GM12873 (cell line): ENCODE measurements at regions not wholly inside any gene's neighbourhood (a gene's known extent, or its start where the extent isn't known, plus 50 kb on each side); places are given as distances from the start of the nearest gene placed in this dataset.

ENCODE experiments used
- TF ChIP-seq, protein P1 (sequence below): IDR thresholded peaks from 2 replicates; pipeline ENCODE4 v1.5.1; 2012; ENCODE audit warnings: low read depth, mild to moderate bottlenecking, moderate library complexity, low read length, control low read depth; ENCODE audit not compliant: insufficient read depth; ENCODE audit errors: missing control alignments

- TF ChIP-seq, protein P1, sequence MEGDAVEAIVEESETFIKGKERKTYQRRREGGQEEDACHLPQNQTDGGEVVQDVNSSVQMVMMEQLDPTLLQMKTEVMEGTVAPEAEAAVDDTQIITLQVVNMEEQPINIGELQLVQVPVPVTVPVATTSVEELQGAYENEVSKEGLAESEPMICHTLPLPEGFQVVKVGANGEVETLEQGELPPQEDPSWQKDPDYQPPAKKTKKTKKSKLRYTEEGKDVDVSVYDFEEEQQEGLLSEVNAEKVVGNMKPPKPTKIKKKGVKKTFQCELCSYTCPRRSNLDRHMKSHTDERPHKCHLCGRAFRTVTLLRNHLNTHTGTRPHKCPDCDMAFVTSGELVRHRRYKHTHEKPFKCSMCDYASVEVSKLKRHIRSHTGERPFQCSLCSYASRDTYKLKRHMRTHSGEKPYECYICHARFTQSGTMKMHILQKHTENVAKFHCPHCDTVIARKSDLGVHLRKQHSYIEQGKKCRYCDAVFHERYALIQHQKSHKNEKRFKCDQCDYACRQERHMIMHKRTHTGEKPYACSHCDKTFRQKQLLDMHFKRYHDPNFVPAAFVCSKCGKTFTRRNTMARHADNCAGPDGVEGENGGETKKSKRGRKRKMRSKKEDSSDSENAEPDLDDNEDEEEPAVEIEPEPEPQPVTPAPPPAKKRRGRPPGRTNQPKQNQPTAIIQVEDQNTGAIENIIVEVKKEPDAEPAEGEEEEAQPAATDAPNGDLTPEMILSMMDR, result no peak
Measured at GRCh38 chr4:180926277-180926676, 1316.9 kb upstream of the TENM3 start.

GRCh38 chr4:180932370-180933001 is 1310.7 kb upstream of the TENM3 start:
- TF ChIP-seq, protein P1, result no peak

- TF ChIP-seq, protein P1, result no peak
Measured at GRCh38 chr4:180937083-180937482, 1306.1 kb upstream of the TENM3 start.

DNA sequence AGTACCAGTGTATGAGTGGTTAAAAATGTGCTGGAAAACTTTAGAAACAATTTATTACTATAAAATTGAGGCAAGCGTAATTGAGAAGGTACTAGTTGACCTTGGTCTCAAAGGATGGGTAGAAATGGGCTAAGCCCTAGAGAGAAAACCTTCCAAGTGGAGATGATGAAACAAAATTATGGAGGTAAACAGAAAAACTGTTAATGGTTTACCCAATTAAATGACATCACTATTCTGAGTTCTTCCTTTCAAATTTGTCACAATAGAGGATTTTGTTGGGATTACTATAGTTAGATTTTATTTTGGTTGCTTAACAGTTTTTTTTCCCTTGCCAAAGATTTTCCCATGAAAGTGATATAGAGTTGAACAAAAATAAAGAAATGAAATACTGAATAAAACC is 1302.5 kb upstream of the TENM3 start:
- TF ChIP-seq, protein P1, result no peak

DNA sequence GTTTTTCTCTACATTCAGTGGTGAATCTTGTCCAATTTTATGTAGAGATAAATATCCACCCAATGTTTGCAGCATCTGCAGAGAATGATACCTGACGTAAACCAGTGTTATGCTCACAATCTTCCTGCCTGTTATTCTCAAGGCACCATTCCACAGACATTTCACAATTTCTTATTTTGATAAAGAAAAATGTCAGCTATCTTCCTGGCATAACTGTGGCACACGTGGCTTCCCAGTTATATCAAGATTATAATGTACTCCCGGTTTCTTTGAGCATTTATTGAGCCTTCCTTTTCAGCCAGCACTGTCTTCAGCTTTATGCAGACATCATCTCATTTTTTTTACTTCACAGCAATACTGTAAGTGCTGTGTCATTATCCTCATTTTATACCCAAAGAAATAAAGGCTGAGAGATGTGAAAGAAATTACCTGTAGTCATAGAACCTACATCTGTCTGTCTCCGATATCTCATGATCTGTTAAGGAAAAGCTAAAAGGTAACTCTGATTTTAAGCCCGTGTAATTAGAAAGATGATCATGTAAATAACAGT is 1300.8 kb upstream of the TENM3 start:
- TF ChIP-seq, protein P1, result no peak

DNA sequence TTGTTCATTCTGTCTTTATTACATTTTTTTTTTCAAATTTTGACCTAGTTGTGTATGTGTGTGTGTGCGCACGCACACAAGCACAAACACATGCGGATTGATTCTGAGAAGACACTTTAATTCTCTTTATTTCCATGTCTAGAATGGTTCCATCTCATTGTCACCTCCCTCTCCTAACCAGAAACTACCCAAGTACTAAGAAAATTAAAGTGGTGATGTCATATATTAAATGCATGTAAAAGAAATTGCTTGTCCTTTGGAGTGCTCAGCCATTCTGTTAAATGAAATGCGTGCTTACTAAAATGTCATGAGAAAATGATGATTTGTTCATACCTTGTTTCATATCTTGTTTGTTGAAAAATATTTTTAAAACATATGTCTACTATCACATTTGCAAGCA is 1297.0 kb upstream of the TENM3 start:
- TF ChIP-seq, protein P1, result no peak

GRCh38 chr4:180947425-180947824 is 1295.8 kb upstream of the TENM3 start:
- TF ChIP-seq, protein P1, result no peak
